Right forelimb (tissue), 1 donor: ENCODE measurements at regions not wholly inside any gene's neighbourhood (a gene's known extent, or its start where the extent isn't known, plus 50 kb on each side); places are given as distances from the start of the nearest gene placed in this dataset.
"Not testable (repeated sequence)": the region's sequence is repeated elsewhere in the genome, so short reads cannot be mapped to it uniquely, and the experiment has no call there.

Experiments used
- DNase-seq: peaks from one replicate; pipeline ENCODE4 v3.0.0-alpha.2; 2018

DNA sequence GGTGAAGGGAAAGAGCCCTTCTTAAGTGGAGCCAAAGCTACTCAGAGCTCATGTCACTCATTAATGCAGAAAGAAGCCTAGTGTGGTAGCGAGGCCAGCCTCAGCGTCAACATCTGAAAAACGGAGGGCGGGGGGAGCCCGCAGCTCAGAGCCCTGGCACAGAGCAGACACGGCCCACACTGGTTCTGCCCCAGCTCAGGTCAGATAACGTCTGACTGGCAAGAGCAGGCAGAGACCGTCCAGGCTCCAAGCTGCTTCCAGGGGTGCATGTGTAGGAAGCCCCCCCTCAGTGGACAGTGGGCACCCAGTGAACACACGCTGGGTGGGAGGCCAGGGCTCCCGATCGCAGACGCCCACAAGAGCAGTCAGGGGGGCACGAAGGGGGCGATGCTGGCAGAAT lies 100.8 kb downstream of the SHANK2 start:
- DNase-seq: peak; percentile 18

DNA sequence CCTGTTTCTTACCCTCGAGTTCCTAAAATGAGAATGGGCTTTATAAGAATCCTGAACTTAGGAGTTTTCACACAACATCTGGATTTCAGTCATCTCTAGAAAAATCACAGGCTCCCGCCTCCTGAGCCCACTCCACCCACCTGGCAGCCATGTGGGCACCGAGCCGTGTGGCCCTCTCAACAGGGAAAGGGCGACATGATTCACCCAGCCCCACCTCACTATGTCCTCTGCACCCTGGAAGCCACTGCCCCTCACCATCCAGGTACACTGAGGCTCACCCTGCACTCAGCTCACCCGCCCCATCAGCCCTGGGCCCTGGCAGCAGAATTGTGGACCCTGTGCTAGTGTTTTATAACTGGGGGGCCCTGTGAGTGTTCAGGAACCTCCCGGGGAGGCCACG lies 101.5 kb downstream of the SHANK2 start:
- no peak for DNase-seq

DNA sequence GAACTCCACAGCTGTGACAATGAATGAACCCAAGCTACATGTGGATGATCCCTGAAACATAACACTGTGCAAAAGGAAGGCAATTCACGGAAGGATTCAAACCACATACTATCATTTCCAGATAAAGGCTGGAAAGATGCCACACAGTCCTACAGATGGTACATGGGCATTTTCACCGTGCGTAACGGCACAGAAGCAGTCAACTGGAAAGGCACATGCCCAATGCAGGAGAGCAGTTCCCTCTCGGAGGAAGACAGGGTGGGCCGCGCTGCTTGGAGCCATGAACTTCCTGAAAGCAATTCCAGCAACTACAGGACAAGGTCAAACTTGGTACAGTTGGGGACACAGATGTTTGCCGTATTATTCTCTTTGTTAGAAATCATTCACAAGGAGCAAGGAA lies 103.7 kb downstream of the SHANK2 start:
- no peak for DNase-seq

DNA sequence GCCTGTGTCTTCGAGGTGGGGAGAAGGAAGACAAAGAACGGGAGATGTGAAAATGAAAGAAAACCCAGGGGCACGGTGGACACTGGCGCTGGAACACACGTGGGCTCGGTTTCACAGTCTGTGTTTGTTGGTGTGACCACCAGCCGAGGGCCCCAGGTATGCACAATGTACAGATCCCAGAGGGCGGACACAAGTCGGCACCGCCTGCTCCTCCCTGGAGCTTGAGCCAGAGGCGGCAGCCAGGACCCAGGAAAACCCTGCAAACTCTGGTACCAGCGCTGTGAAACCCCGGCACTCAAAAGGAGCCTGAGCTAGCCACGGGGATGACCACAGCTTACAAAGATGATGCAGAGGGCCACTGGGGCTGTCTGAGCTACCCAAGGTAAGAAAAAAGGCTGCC lies 105.0 kb downstream of the SHANK2 start:
- DNase-seq: no peak

DNA sequence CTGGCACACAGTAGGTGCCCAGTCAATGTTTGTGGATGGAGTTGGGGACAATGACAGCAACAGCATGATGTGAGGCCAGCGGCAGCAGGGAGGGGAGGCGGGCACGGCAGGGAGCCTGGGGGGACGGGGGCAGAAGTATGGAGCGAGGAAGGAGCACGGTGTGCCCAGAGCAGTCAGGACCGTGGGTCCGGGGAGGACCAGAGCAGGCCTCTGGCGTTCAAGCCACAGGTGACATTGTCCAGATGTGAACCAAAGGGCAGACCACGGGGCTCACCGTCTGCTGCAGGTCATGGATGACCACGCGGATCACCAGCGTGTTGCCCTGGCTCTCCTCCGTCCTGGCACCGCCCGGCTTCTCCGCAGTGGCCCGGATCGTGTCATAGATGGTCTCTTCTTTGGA lies 105.5 kb downstream of the SHANK2 start:
- DNase-seq: no peak

DNA sequence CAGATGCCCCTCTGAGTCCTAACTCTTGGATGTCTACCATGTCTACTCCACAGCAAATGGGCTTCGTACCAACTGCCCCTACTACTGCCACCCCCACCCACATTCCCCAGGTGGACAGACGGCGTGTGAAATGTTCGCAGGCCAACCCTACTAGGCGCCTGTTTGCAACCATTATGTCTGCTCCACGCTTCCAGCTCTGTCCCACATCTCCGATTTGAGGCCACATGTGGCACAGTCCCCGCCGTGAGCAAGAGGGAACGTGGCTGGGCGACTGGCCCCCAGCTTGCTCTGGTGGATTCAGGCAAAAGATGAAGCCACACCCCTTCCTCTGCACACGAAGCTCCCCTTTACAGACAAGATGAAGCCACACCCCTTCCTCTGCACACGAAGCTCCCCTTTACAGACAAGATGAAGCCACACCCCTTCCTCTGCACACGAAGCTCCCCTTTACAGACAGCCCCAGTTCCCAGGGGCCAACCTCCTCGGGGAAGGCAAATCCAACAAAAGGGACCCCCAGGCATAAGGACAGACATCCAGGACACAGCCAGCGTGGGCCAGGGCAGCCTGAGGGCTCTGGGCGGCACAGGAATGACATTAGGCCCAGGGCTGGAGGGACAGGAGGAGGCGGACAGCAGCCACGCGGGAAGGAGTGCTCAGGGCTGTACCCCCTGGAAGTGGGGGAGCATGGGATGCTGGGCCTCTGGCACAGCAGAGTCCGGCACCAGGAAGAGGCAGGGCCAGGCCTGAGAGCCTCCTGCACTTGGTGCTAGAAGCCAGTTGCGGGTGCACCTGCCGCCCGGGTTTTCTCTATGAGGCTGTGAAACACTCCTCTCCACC lies 106.2 kb downstream of the SHANK2 start:
- no peak for DNase-seq

DNA sequence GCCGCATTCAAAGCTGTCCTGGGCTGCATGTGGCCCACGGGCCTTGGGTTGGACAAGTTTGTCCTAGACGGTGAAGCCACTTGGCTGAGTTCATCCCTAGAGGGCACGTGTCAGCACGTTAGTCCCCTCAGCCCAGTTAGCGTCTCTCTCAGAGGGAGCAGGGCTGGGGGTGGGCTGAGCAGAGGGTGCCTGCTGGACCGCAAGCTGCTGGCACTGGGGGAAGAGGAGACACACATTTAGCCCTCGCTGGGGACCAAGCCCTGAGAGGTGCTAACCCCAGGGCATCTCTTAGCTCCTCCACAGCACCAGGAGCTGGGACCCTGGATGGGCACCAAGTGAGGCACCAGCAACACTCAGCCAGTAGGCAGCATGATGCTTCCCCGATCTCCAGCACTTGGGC lies 107.0 kb downstream of the SHANK2 start:
- no peak for DNase-seq

DNA sequence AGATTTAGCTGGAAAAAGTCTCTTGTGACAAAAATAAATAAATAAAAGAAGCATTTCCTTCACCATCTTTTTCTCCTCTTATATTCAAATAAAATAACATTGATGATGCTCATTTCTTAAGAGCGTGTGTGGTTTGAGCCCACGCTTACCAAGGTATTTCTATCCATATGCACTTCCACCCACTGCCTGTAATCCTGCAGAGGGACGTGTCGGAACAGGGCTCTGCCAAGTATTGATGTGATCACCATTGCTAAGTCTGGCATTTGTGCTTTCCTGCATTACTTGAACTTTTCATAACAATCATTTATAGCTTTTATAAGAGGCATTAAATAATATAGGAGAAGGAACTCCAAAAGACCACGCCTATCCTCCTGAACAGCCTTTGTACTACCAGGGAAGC lies 107.6 kb downstream of the SHANK2 start:
- DNase-seq: no peak

DNA sequence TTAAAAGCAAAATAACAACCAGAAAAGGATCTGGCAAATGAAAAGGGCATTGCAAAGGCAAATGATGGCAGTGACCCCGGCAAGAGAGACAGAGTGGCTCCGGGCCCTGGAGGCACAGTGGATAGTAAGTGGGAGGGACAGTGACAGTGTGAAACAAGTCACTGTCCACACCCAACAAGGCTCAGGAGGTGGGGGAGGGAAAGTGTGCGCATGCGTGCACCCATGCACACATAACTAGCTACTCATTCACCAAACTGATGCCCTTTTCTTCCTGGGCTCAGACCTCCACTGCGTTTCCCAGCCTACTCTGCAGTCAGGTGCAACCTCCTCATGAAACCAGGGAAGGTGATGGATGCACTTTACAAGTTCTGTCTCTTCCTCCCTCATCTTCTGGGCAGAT lies 108.4 kb downstream of the SHANK2 start:
- DNase-seq: no peak

DNA sequence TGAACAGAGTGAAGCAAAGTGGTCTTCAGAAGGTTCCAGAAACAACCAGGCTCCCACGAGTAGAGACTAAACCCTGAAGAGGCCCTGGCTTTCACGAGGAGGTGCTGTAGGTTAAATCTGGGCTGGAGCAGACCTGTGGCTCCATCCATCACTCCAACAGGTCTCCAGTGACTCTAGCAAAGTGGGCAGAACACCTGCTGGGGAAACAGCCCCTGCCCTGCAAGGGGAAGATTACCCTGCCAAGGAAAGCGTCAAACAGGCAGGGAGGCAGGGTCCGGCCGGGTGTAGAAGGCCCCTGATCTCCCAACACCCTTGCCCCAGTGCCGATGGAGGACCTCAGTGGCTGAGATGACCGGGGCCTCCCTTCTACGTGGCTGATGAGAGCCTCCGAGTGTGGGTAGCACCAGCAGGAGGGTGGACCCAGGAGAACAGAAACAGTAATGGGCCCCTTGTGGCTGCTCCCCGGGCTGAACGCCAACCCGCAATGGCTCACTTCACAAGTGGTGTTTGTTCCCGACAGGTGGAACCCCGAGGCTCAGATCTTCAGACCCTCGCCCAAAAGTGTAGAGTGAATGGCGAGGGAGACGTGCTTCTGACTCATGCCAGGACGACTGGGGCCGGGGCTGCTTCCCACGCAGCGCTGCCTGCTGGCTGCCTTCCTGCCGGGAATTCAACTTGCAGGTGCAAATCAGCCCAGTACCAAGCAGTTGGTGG lies 112.0 kb downstream of the SHANK2 start:
- DNase-seq: no peak

DNA sequence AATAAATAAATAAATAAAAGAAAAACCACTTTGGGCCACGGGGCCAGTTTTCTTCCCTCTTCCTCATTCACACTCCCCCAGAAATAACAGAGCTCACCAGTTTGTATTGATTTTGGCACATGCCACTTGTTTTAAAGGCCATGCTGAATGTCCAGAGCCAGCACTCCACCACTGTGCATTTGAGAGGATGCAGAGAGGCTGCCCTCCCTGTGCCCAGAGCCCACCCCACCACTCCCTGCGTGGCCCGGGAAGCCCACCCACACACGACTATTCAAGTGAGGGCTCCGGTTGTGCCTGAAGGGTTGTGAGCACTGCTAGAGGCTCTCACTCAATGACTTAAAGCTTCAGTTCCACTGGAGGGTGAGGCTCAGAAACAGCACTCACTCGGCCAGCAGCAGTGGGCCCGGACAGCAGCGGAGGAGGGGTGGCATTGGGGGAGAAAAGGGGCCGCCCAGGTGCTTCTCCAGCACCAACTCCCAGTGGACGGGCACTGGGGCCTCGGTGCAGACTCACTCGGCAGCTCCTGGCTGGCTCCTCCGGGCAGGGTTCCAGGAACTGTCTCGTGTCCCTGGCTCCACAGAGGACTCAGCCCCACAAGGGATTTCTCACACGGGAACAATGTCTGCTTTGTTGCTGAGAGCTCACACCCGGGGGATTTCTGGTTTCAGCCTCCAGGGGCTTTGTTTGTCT lies 112.7 kb downstream of the SHANK2 start:
- DNase-seq: no peak

DNA sequence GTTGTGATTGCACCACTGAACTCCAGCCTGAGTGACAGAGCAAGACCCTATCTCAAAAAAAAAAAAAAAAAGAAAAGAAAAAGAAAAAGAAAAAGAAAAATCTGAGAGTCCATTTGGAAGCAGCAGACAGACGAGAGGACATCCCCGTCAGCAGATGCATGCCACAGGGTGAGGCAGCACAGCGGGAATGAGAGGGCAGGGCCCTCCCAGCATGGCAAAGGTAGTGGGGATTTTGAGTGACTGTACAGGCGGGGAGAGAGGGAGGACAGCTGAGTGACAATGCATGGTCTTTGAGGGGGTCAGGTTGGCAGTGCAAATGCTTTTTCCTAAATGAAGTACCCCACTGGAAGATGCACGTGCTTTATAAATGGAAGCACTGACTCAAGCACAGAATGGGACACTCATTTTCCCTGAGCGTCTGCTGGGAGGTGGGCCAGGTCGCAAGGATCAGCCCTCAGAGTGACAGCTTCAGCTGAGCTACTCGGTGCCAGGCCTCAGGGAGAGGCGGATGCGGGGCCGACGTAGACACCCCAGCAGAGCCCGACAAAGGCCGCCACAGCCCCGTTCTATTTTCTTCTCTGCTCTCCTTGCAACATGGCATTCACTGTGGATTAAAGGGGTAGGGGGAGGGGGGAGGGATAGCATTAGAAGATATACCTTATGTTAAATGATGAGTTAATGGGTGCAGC lies 113.5 kb downstream of the SHANK2 start:
- DNase-seq: no peak

DNA sequence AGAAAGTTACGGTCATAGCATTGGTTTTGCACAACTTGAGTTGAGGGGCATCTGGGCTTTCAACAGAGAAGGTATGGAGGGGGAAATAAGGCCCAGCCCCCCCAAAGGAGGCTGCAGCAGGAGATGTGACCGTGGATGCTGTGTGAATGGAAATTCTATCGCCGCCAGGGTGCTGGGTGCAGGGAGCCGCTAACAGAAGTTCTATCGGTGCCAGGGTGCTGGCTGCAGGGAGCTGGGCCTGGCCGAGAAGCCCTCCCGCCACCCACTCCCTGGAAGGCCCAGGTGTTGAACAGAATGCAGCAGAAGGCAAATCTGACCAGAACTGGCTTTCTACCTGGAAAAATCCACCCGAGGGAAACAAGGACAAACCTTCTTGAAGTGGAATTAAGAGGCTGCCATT lies 115.0 kb downstream of the SHANK2 start:
- no peak for DNase-seq

DNA sequence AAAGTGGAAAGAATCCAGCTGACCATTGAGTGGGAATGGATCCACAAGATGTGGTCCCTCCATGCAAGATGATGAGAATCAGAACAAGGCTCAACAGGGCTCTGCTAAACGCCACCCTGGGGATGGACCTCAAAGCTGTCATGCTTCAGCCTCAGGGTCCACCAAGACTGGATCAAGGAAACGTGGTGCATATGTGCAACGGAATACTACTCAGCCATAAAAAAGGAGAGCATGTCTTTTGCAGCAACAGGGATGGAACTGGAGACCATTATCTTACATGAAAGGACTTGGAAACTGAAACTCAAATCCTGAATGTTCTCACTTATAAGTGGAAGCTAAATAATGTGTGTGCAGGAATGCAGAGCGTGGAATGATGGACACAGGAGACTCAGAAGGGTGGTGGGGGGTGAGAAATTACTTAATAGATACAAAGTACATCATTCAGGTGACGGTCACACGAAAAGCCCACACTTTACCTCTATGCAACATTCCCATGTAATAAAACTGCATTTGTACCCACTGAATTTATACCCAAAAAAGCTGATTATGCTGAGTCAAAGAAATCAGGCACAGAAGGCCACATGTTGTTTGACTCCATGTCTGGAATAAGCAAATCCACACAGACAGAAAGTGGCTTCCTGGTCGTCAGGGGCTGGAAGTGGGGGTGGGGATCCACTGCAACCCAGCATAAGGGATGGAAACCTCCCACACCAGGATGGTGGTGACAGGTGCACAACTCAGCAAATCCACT lies 116.1 kb downstream of the SHANK2 start:
- DNase-seq: no peak

DNA sequence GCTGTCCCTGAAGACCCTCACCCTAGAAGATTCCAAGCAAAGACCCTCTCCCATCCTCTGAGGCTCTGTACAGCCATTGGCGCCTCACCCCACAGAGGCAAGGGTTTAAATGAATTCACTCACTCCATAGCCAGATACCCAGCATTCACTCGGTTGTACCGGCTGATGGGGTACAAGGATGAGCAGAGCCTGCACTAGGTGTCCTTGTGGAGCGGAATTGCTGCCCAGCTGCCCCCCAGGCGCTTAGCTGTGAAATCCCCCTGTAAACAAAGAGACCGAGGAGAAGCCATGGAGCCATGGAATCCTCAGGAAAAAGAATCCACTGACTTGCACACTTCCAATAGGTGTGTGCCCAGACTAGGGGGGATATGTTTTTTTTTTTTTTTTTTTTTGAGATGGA lies 117.3 kb downstream of the SHANK2 start:
- DNase-seq: no peak

DNA sequence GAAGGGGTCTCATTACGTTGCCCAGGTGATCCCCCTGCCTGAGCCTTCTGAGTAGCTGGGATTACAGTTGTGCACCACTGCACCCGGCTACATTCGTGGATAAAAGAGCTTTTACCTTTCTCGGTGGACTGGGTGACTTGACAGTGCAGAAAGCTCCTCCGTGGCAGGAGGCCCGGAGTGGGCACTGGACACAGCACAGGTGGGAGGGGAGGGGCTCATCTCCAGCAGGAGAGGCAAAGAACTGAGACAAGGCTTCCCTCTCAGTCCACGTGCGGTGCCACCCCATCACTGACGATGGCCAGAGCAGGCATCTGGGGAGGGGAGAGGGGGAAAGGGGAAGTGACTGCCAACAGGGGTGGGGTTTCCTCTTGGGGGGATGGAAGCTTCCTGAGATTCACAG lies 118.4 kb downstream of the SHANK2 start:
- no peak for DNase-seq

DNA sequence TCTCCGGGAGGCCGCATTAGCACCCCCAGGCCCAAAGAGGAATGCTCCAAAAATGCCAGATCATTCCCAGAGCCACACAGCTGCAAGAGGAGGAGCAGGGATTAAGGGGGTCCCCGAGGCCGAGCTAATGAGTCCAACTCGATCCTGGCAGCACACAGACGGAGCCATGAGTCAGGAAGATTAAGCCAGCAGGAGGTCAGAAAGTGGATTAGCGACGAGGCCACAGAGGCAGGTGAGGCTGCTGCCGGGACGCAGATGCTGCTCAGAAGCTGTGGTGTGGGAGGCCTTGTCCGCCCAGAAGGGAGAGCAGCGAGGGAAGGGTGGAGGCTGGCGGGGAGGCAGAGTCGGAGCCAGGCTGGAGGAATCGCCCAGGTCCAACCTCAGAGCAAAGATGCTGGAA lies 120.5 kb downstream of the SHANK2 start:
- no peak for DNase-seq

DNA sequence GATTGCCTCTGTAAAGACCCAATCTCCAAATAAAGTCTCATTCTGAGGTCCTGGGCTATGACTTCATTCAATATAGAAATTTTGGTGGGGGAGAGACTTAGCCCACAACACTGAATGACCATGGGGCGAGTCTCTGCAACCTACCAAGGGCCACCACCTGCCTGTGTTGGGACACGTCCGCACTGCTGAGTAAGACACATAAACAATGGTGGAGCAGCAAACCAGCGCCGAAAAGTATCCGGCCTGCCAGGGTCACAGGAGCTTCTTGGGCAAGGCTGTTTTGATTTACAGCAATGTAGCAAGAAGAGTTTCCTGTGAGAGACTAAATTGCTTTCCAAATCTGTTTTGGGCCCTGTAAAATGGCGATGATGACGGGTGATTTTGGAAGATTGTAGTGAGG lies 122.3 kb downstream of the SHANK2 start:
- no peak for DNase-seq

DNA sequence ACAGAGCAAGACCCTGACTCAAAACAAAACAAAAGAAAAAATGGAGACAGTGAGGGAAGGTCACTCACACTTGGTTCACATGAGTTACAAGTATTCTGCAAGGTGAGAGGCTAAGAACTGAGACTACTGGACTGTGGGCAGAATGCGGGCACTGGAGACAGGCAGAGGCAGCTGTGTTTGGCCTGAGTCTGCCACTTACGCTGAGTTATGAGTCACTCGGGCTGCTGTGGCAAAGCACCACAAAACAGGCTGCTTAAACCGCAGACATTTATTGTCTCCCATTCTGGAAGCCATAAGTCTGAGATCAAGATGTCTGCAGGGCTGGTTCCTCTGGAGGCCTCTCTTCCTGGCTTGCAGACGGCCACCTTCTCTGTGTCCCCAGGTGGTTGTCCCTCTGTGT lies 122.8 kb downstream of the SHANK2 start:
- DNase-seq: no peak

DNA sequence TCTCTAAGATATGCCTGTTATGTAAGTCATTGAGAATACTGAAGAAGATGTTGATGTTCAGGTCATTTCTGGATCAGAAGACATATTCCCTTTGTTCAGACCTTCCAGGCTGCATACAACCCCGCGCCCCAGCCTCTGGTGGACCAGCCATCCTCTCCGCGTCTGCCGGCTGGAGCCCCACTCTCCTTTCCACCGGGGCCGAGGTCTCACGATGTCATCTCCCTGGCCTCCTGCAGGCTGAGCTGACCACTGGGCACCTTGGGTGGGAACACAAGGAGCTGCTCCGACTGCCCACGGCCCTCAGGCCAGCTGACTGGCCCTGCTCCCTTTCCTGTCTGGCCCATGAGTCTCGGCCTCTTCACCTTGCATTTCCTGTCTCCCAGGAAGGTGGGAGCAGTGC lies 124.6 kb downstream of the SHANK2 start:
- DNase-seq: no peak

DNA sequence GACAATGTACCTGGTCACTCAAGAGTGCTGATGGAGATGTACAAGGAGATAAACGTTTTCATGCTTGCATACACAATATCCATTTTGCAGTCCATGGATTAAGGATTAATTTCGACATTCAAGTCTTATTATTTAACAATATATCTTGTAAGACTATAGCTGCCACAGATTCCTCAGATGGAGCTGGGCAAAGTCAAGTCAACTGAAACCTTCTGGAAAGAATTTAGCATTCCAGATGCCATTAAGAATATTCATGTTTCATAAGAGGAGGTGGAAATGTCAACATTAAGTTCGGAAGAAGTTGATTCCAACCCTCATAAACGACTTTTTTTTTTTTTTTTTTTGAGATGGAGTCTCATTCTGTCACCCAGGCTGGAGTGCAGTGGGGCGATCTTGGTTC lies 126.0 kb downstream of the SHANK2 start:
- not testable (repeated sequence) for DNase-seq

DNA sequence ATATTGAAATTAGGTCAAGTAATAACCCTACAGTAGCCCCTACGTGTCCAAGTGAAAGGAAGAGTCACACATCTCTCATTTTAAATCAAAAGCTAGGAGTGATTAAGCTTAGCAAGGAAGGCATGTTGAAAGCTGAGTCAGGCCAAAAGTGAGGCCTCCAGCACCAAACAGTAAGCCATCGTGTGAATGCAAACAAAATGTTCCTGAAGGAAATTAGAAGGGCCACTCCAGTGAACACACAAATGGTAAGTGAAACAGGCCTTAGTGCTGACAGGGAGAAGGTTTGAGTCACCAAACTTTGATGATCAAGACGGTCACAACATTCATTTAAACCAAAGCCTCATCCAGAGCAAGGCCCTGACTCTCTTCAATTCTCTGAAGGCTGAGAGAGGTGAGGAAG lies 127.2 kb downstream of the SHANK2 start:
- DNase-seq: no peak

DNA sequence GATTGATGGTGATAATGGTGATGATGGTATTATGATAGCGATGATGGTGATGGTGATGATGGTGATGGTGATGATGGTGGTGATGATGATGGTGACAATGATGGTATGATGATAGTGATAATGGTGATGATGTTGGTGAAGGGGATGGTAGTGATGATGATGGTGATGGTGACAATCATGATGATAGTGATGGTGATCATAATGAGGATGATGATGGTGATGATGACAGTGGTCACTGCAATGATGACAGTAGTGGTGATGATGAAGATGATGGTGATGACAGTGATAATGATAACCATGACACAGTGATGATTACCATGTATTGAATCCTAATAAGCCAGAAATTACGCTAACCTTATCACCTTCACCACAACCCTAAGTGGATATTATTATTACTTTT lies 128.2 kb downstream of the SHANK2 start:
- DNase-seq: no peak
